ENCODE measurements at regions not wholly inside any gene's neighbourhood (a gene's known extent, or its start where the extent isn't known, plus 50 kb on each side); places are given as distances from the start of the nearest gene placed in this dataset.
"Not testable (repeated sequence)": the region's sequence is repeated elsewhere in the genome, so short reads cannot be mapped to it uniquely, and the experiment has no call there.

DNA sequence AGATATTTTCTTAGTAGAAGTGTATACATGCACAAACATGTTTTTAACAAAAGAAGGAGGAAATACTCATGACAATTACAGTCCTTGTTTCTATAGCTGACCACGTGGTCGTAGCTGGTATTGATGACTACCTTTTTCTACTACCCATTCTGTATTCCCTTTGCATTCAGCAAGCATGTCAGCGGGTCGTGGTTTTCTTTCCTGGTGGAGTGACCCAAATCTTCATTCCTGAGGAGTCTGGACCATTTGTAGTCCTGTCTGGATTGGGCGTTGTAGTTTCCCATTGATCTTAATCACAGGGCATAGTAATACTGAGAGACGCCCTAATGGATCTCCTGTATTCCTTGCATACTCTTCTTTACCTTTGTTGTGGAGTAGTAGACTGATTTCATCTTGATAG, 472.1 kb upstream of the RGS6 start:
- DNase-seq (ENCODE audit: low read depth in 3 of 3, low spot score in 1 of 3): no peak

GRCh38 chr14:71461617-71462016, 470.6 kb upstream of the RGS6 start:
- DNase-seq (ENCODE audit: low read depth in 3 of 3, low spot score in 1 of 3): not testable (repeated sequence)

DNA sequence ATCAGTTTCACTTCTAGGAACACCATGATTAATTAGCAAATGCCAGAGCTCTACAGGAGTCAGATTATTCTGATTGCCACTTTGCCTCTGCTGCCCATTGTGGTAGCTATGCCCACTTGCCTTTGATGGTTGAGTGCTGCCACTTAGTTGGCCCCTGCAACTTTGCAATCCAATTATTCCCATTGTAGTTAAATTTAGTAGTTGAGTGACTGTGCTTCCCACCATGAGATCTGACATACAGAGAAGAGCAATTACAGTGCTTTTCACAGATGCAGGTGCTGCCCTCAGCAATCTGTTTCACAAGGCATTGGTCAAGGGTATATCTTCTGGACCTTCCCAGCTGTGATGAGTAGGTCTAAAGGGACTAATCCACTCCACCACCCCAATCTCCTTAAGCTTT, 468.4 kb upstream of the RGS6 start:
- DNase-seq (ENCODE audit: low read depth in 3 of 3, low spot score in 1 of 3): no peak

DNA sequence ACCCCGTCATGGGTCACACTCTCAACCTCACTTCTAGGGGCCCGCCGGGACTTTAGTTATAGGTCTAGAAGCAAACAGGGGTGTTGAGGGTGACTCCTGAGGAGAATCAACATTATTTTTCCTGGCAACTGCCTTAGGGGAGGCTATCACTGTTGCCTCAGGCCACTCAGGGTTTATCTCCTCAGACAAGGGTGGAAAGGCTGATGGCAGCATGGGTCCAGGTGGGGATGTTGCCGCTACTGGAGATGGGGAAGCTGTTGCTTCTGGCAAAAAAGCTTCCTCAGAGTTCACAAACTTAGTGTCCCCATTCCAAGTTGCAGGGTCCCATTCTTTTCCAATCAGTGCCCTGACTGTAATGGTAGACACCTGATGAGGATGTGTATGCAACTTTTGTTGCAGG, 467.4 kb upstream of the RGS6 start:
- no peak for DNase-seq (ENCODE audit: low read depth in 3 of 3, low spot score in 1 of 3)

DNA sequence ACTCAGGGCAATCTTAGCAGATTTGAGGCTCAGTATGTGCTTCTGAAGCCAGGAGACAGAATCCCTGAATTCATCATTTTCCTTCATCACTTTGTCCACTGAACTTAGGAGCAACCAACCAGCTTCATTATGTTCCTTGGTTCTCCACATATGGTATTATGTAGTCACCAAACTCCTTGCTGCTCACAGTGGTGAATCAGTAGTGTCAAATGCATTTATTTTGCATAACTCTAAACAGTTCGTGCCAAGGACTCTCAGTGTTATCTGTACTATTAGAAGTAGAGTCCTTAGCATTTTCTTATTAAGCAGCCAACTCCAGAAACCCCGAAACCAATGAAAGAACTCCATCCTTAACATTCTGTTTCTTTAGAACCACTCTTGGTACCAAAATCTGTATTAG, 466.9 kb upstream of the RGS6 start:
- DNase-seq (ENCODE audit: low read depth in 3 of 3, low spot score in 1 of 3): no peak

- DNase-seq (ENCODE audit: low read depth in 3 of 3, low spot score in 1 of 3): no peak
Measured at GRCh38 chr14:71466251-71466650, 466.0 kb upstream of the RGS6 start.

GRCh38 chr14:71466946-71467345, 465.3 kb upstream of the RGS6 start:
- no peak for DNase-seq (ENCODE audit: low read depth in 3 of 3, low spot score in 1 of 3)

DNA sequence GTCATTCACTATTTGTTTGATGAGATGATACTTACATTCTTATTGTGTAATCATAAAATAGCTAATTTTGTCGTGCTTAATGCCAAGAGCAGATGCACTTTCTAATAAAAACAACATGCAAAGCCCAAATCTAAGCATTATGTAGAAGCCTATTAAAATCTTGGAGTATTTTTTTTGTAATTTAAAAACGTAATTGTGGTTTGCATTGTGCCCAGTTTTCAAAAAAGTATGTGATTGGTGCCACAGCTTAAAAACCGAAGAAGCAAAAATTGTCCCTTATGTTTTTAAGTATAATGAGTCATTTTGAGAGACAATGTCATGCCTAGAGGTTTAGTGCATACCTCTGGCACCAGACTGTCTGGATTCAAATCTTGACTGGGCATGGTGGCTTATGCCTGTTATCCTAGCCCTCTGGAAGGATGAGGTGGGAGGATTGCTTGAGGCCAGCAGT, 464.8 kb upstream of the RGS6 start:
- DNase-seq (ENCODE audit: low read depth in 3 of 3, low spot score in 1 of 3): no peak

- DNase-seq (ENCODE audit: low read depth in 3 of 3, low spot score in 1 of 3): no peak
Measured at GRCh38 chr14:71468701-71469100, 463.5 kb upstream of the RGS6 start.

- no peak for DNase-seq (ENCODE audit: low read depth in 3 of 3, low spot score in 1 of 3)
Measured at GRCh38 chr14:71469643-71470335, 462.4 kb upstream of the RGS6 start.

- DNase-seq (ENCODE audit: low read depth in 3 of 3, low spot score in 1 of 3): no peak
Measured at GRCh38 chr14:71471634-71472355, 460.4 kb upstream of the RGS6 start.

DNA sequence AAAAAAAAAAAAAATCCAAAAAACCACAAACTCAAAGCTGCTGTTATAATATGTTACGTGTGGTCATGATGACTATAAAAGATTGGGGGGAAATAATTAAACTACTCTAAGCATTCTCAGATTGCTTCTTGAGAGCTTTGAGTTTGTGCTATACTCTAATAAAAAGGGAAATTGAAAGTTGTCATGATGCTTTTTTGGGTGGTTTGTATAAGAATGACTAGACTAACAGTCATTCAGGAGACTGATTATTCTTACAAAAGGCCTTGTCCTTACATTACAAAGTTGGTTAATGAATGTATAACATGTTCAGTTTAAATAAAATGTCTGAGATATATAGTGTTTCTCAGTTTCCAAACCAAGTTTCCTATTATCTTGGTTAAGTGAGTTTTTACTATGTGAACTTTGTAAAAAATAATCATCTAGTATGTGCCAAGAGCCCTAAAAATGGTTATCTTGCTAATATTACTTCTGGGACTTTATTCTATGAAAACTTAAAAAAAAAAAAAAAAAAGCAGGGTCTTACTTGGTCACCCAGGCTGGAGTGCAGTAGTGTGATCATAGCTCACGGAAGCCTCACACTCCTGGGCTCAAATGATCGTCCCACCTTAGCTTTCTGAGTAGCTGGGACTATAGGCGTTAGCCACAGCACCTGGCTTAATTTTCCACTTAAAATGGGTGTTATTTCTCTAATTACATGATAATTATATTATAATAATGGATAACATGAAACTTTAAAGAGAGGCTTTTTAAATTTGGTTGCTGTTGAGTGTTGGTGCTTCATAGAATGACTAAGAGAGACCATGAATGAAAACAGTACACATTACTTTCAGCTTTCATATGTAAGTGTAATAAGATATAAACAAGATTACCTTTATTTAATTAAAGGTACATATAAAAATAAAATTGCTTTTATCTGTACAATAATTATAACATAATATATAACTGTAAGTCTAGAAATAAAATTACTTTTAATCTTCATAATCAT, 459.6 kb upstream of the RGS6 start:
- DNase-seq (ENCODE audit: low read depth in 3 of 3, low spot score in 1 of 3): no peak

DNA sequence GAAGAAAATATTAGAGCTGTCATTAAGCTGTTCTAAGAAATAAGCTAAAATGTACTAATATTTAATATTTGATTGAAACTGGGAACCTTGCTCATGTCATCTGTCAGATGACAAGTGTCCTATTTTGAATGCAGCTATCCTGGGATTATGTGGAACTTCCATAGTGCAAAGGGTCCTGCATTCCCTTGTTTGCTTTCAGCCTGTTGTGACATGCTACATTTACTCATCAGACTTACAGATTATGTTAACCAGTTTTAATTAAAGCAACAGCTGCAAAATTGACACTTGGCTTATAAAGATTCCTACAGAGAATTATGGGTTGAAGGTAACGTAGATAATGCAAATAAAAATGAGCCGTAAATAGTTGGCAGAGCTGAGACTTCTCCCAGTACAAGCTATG, 458.4 kb upstream of the RGS6 start:
- no peak for DNase-seq (ENCODE audit: low read depth in 3 of 3, low spot score in 1 of 3)

DNA sequence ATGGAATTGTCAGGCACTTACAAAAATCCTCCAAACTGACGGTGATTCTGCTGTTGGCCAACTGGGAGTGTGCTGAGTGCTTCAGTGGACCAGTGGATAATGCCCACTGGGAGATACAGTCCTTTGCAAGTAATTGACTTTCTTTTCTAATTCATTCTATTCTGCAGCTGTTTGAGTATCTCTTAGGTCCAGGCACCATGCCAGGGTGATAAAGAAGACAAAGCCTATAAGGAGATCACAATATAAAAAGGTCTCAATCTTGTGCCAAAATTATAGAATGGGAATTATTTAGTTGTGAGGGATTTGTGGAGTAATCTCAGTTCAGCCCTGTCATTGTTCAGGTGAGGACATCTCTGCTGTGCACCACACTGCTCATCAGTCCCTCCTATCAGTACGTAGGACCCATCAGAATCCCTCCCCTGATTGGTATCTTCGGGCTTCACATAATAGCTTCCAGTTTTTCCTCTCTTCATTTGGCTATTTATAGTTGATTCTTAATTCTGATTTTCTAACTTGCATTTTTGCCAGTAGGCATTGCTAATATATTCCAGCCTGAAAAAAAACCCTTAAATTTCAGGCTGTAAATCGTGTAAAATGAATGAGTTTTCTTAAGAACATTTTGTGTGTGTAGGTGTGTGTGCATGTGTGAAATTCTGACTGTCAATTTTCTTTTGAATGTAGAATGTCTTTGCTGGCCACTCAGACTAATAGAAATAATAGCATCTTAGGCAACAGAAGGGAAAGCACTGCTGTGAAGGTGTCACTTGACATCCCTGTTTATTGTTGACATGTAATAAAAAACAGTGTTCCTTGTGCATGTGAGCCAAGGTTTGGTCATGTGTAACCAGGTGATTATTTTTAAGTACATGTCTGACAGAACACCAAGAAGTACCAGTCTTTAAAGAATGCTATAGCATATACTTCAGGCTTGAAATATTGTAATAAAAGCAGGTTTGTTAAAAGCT, 457.6 kb upstream of the RGS6 start:
- DNase-seq (ENCODE audit: low read depth in 3 of 3, low spot score in 1 of 3): no peak

DNA sequence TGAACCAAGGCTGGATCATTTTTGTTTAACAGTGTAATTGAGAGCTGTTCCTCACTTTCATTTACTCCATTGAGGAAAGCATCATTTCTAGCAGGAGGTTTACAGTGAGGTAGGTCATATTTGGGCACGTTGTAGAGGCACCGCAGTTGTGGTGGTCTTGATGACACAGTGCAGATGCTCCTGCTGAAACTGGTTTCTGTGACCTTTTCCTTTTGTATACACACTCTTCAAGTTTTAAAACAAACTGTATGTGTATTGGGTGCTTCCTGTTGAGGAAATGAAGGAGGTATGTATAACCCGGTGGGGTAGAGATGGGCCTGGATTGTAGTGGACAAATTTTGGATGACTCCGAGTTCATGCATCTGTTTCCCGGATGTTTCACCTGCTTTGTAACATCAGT, 456.3 kb upstream of the RGS6 start:
- no peak for DNase-seq (ENCODE audit: low read depth in 3 of 3, low spot score in 1 of 3)

- DNase-seq (ENCODE audit: low read depth in 3 of 3, low spot score in 1 of 3): no peak
Measured at GRCh38 chr14:71478542-71478941, 453.7 kb upstream of the RGS6 start.

DNA sequence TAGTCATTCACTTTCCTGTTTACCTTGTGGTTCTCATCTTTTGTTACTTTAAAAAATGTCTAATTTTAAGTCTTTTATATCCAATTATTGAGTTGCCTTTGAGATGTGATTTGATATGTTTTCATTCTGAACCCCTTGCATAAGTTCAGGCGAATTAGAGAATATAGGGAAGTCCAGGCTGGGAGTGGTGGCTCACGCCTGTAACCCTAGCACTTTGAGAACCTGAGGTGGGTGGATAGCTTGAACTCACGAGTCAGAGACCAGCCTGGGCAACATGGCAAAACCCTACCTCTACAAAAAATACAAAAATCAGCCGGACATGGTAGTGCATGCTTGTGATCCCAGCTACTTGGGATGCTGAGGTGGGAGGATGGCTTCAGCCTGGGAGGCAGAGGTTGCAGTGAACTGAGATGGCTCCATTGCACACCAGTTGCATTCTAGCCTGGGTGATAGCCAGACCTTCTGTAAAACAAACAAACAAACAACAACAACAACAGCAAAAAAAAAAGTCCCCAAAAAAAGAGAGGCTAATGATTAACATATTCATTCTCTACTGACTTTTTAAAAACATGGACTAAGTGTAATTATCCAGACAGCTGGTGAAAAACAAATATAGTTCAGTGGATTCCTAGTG, 451.1 kb upstream of the RGS6 start:
- no peak for DNase-seq (ENCODE audit: low read depth in 3 of 3, low spot score in 1 of 3)

DNA sequence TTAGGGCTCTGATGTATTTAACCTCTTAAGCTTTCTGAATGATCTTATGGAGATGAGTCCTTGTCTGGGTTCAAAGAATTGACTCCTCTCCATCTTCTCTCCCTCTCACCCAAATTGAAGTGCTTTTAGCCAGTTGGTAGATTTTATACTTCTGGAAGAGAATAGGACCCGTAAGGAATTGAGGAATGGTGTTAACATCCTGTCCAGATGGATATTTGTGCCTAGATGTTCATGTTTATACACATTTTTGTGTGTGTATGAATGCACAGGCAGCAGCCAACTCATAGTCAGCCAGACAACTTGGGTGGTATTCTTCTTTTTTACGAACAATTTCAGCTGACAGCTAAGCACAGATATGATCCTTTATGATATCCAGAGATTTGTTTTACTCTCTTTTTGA, 449.6 kb upstream of the RGS6 start:
- DNase-seq (ENCODE audit: low read depth in 3 of 3, low spot score in 1 of 3): no peak

DNA sequence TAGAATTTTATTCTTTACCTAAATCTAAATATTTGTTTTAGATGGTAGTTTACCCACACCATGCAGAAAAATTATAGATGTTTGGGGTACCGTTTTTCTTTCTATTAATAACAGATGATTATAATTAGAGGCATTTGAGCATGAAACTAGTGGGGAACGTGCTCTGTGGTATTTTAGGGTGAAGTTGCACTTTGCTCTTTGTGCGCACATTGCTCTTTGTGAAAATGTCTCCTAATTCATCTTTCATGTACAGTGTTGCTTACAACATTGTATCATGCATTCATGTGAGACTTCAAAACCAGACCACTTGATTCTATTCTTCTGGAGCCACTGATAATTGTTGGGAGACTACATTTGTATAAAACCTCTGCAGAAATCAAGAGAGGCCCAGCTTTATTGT, 449.1 kb upstream of the RGS6 start:
- DNase-seq (ENCODE audit: low read depth in 3 of 3, low spot score in 1 of 3): no peak

- DNase-seq (ENCODE audit: low read depth in 3 of 3, low spot score in 1 of 3): no peak
Measured at GRCh38 chr14:71485833-71486232, 446.4 kb upstream of the RGS6 start.
